NK-92 (cell line): ENCODE measurements at regions not wholly inside any gene's neighbourhood (a gene's known extent, or its start where the extent isn't known, plus 50 kb on each side); places are given as distances from the start of the nearest gene placed in this dataset.

Source experiments
- DNase-seq: peaks from one replicate; lab custom pipeline; 2025; ENCODE audit not compliant: unreplicated experiment; lab: John Stamatoyannopoulos, UW

DNA sequence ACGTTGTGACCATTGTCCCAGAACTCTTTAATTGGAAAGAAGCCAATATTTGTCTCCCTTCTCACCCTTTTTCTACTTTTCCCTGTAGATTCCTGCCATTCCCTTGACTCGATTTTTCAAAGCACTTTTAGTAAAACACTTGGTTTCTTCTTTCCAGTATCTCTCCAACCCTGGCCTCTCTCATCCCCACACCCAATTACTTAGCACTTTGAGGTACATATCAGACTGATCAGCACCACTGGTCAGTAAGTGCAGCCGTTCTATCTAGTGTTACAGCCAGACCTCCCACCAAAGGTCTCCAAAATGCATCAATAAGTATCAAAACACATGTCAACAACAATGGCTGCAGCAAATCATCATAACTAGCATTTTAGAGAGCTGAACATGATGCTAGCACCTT, 141.9 kb downstream of the BTG1 start:
- DNase-seq: no peak

DNA sequence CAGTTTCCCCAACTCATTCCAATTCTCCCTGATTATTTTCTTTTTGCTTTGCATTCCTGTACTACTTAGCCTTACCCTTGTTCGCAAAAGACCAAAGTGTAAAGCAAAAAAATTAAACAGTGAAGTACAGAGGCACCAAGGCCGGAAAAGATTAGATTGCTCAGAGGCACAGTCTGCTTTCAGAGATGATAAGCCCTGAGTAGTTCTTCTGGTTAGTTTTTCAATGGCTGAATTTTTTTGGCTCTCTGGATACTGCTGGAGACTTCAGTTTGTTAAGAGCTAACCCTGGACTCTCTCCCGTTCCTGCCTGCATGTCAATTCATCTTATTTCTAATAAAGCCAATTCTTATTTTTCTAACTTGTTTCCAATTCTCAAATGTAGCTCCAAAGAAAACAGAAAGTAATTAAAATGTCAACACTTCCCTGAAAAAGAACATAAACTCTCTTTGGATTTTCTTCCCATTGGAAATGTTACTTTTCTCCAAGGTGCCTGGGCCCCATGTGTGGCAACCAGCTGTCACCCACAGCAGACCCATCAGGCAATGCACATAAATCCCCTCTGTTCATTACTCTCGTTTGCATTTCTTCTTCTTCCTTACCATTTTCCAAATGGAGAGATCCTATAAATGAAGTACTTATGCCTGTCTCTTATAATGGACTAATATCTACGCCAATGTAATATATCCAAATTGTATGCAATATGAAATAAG, 142.8 kb downstream of the BTG1 start:
- DNase-seq: no peak

DNA sequence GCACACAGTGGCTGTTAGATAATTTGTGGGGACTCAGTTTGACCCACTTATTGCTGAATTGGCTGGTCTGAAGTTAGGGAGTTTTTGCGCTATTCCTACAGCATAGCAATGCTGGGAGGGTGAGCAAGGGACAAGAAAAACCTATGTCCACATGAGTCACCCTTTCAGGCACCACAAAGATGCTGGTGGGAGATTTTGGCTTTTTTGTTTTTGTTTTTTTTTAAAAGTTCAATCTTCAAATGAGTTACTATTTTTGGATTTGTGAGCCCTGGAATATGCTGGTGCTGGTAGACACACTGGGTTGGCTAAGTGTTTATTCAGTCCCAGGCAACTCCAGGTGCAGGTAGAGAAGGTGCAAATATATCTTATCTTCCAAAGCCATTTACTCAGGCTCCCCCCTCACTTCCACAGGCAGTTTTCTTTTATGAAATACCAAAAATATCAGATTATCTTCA, 143.4 kb downstream of the BTG1 start:
- no peak for DNase-seq

DNA sequence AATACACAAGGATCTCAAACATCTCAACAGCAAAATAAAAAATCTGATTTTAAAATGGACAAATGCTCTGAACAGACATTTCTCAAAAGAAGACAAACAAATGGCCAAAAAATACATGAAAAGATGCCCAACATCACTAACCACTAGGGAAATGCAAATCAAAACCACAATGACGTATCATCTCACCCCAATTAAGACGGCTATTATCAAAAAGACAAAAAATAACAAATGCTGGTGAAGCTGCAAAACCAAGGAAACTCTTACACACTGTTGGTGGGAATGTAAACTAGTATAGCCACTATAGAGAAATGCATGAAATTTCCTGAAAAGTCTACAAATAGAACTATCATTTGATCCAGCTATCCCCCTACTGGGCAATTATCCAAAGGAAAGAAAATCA, 145.0 kb downstream of the BTG1 start:
- no peak for DNase-seq

DNA sequence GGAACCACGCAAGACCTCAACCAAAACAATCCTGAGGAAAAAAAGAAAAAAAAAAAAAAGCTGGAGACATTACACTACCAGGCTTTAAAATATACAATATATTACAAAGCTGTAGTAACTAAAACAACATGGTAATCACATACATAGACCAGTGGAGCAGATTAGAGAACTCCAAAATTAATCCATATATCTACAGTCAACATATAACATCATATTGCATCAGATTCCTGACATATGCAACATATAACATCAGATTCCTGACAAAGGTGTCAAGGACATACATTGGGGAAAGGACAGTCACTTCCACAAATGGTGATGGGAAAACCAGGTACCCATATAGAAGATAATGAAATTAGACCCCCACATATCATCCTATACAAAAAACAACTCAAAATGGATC, 145.8 kb downstream of the BTG1 start:
- DNase-seq: no peak

DNA sequence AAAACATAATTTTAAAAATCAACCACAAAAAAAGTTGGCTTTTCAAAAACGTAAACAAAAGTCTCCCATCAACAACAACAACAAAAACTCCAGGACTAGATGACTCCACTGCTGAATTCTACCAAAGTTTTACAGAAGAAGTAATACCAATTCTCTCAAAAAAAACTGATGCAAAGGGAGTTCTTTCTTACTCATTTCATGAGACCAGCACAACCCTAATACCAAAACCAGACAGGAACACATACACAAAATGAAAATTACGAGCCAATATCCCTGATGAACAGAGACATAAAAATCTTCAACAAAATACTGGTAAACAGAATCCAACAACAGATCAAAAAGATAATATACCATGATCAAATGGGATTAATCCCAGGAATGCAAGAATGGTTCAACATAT, 147.3 kb downstream of the BTG1 start:
- no peak for DNase-seq

DNA sequence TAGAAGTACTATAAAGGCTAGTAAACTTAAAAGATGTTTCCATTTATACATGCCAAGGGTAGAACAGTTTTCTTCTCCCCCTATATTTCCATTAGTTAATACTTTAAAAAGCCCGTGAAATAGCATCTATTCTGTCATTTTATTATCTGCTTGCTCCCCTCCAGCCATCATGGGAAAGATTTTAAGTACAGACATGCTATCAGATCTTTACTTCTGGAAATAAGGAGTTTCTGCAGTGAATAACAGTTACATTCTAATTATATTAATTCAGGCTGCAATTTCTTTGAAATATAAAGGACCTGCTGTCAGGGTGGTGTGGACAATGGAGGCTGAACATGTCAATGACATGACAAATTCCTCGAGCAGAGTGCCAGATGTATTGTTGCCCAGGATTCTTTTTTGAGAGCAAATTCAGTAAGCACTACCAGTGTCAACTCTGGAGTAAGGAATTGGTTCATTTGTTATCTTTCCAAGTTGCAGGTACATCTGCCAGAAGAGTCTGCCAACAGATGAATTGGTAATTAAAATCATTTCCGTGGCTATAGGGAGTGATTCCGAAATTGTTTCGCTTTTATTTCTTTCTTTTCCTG, 151.3 kb downstream of the BTG1 start:
- no peak for DNase-seq

DNA sequence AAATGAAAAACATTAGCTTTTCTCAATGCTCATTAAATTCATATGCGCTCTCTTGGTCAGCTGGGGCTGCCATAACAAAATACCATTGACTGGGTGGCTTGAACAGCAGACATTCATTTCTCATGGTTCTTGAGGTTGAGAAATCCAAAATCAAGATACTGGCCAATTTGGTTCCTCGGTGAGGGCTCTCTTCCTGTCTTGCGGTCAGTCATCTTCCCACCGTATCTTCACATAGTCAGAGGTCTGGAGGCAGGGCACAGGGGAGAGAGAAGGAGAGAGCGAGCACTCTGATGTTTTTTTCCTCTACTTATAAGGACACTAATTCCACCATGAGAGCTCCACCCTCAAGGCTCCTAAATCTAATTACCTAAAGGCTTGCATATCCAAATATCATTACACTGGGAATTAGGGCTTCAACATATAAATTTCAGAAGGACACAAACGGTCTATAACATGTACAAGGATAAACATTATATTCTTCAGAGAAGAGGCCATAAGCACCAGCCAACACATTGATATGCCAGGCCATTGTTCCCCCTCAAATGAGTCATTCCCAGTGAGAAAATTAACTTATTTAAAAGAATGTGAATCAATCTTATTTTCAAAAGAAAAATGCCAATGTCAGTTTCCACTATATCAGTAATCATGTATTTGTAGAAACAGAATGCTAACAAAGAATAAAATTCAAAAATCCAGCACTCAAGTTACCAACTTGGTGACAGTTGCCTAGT, 152.2 kb downstream of the BTG1 start:
- DNase-seq: no peak

DNA sequence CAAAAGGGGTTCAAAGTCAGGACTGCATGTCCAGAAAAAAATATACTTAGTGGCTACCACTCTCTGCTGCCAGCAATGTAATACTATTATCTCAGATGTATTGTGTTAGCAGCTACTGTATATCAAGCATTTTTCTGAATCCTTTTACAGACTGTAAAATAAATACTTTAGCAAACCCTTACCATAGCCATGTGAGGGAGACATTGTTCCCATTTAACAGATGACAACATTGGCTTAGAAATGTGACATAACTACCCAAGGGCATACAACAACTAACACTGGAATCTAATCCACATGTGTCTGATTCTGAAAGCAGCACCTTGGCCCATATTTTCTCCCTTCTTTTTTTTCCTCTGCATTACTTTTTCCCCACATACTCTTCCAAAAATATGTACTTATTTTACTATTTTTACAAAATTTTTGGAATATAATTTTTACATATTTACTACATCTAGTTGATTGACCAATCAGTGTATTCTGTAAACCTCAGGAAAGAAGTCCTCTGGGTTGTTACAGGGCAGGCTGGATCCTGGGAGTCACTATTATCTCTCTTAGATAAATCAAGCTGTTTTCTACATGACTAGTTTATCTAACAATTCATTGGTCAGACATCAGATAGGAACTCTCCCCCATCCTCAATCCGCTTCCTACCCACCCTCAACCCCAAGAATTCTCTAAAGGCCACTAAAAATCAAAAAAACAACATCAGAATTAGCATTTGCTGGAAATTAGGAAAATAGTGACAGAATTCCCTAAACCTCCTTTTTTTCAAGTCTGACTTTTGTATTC, 154.1 kb downstream of the BTG1 start:
- DNase-seq: no peak

DNA sequence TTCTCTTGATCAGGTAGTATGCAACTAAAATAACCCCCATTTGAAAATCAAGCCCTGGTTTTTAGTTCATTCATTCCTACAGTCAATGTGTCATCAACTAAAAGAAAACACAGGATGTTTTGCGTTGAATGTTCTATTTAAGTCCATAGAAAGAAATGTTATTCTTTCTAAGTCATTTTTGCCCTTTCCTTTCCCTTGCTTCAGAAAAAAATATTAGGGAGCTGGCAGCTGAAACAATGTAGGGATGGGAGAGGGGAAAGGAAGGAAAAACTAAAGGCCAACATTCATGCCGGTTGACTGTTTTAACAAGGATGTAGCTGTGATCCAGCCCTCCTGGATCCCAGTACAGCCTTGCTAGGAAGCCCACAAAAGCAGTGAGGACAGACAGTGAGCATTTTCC, 155.1 kb downstream of the BTG1 start:
- DNase-seq: no peak

DNA sequence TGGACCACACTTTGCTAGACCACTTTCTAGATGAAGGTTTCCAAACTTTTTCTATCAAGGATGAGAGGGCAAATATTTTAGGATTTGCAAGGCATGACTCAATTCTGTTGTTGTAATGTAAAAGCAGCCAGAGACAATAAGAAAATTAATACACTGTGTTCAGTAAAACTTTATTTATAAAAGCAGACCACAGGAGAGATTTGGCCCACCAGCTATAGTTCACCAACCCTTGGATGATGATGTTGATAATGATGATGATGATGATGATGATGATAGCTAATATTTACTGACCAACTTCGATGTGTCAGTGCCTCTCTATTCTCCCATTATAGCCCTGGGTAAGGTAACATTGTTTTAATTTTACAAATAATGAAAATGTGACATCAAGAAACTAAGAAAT, 156.5 kb downstream of the BTG1 start:
- no peak for DNase-seq

DNA sequence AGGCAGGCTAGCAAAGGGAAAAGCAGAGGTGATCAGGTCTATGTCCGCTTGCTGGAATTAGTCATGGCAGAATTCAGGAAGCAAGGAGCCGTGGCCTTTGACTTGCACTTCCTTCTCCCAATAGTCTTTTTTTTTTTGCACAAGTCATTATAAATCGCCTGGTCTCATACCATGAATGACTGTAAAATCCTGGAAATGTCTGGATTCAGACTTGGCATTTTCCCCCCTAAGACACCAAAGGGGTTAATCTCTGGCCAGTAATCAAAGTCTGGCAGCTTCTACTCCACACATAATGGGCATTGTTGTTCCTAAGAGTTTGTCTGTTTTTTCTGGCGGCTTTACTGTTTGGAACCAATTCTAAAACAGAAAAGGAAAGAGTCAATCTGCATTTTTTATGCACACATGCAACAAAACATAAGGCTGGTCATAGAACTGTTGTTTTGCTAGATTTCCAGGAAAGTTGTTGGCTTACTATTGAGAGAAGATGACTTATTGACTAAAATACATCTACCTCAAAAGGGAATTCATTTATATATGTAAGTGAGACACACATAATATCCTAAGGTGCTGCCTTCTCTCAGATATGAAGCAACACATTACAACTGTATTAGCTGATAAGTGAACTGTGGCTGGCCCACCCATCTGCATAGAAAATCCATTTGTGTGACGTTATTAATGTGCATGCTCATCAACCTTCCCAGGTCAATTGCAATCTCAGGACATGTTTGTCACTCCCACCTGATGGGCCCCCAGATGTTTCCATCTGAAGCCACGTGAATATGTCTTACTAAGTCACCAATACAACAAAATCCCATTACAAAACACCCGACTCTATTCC, 157.3 kb downstream of the BTG1 start:
- no peak for DNase-seq

DNA sequence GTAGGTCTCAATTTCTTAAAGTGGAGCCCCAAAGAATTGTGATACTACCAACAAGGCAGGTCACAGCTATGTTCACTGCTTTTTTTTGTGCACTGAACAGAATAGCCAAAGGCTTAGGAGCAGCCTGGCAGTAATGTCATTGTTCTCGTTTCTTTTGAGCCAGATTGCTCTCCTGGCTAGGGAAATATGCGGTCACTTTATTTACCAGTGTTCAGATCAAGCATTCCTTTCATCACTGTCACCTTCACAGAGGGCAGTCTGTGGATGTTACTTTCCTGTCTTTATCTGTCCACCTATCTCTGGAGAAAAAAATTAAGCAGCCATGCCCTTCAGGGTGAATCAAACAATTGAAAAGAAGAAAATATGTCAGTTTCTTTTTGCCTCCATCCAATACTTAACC, 159.6 kb downstream of the BTG1 start:
- no peak for DNase-seq

DNA sequence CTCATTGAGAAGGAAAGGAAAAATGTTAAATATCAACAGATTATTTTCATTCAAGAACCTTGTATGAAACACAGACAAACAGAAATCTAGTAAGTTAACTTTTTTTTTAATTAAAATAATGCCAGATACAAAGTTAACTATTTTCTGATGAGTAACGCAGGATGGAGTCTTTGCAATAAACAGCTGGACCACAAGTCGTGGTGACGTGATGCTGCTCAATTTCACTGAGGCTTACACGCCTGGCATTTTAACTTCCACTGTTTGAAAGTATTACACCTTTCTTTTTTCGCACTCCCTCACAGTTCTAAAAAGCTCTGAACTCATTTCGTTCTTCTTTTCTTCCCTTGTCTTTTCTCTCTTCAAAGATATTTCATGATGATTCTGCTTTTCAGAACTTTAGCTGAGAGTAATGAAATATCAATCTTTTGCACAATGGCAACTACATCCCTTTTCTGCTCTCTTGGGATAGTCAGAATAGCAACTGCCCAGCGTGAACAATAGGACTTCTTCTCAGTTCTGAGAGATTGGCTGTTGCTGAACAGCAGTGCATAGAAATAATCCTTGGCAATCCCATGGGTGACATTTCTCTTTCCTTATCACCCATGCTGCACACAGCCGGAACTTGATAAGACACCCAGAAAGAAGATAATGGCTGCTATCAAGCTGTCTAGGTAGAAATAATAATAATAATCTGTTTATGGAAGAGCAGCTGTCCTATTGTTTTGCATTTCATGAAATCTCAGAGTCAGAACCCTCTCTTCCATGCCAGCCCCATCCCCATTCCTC, 160.5 kb downstream of the BTG1 start:
- DNase-seq: no peak

DNA sequence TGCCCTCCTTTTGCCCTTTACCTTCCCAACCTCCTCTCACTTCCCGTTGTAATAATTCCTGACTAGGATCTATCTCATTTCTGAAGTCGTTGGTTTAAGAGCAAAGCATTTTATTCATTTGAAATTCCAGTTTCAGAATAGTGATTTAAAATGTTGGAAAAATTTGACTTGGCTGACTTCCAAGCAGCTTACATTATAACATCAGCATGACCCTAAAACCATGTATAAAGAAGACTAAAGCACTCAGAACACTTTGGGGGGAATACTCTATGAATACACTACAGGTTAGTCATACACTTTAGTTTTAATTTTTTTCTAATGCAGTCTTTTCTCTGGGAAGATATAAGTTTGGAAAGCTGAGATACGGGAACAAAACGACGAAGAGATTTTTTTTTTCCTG, 161.1 kb downstream of the BTG1 start:
- DNase-seq: no peak

DNA sequence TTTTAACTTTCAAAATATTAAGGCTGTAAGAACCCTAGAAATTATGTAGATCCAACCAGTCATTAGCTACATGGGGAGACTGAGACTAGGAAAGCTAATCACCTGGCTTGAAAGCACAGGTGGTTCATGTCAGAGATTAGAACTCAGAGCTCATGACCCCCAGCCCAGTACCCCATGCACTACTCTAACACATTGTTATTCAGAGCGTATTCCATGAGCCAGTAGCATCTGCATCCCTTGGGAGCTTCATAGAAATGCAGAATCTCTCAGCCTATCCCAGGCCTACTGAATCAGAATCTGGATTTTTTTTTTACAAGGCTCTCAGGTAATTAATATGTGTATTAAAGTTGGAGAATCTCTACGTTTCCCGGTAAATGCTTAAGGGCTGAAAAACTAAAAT, 161.7 kb downstream of the BTG1 start:
- no peak for DNase-seq

DNA sequence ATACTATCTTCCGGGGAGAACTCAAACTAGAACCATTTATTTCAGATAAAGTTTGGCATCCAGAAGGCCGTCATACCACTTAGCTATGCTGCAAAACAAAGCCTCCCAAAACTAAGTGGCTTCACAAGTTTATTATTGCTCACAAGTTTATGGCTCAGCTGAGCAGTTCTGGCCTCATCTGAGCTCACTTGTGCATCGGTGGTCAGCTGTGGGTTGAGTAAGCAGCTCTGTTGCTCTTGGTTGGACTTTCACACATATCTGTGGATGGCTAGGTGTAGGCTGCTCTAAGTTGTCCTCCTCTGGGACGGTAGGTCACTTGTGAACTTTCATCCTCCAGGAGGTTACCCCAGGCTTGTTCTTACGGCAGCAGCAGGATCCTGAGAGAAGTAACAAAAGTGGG, 162.7 kb downstream of the BTG1 start:
- DNase-seq: no peak

DNA sequence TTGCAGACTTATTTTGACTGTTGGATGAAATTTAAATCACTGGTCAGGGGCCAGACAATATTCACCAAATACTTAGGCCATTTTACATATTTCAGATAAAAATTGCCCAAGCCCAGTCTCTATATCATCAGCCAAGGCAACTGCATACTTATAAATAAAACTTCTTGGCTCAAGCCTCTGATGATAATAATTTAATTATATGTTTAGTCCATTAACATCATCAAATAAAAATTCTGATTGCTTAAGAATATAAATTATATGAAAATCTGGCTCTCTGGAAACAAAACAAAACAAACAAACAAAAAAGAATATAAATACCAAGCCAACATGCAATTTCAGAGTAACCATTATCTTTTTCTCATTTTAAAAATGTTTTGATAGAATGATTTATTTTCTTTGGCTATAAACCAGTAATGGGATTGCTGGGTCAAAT, 165.2 kb downstream of the BTG1 start:
- no peak for DNase-seq

DNA sequence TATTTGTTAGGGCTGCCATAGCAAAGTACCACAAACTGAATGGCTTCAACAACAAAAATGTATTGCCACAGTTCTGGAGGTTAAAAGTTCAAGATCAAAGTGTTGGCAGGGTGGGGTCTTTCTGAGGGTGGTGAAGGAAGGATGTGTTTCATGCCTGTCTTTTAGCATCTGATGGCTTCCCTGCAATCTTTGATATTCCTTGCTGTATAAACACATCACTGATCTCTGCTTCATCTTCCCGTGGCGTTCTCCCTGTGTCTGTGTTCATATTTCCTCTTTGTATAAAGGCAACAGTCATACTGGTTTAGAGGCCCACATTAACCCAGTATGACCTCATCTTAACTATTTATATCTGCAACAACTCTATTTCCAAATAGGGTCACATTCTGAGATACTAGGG, 167.5 kb downstream of the BTG1 start:
- no peak for DNase-seq

DNA sequence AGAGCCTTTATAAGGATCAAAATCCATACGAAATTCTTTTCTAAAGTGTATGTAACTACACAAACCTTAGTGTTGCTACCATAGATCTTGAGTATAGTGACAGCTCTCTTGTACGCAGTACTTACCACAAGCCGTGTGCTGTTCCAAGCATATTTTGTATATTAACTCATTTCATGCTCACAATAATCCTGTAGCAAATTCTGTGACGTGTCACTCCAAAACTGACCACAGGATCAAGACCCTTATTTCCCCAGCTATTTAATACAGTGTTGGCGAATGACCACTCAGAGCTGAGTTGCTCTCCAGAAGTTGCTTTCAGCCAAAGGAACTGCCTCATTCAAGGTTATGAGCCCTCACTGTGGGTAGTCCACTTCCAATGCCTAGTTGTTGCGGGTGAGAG, 169.8 kb downstream of the BTG1 start:
- no peak for DNase-seq
